Upper lobe of right lung (tissue), 1 donor: ENCODE measurements at regions not wholly inside any gene's neighbourhood (a gene's known extent, or its start where the extent isn't known, plus 50 kb on each side); places are given as distances from the start of the nearest gene placed in this dataset.

Source experiments
- ATAC-seq: fragments of 200-7000 bp; cut with Tn5 transposase; one replicate; pipeline ENCODE4 v1.9.1; 2020; ENCODE audit warnings: mild to moderate bottlenecking, moderate library complexity
- DNase-seq: peaks from one replicate; pipeline ENCODE4 v3.0.0-alpha.2; 2020
- H3K27ac ChIP-seq: fragments of 200-600 bp; one replicate; pipeline ENCODE4 v1.8.0; 2022
- H3K27me3 ChIP-seq: fragments of 200-600 bp; one replicate; pipeline ENCODE4 v1.8.0; 2022; ENCODE audit warnings: mild to moderate bottlenecking
- H3K36me3 ChIP-seq: fragments of 200-600 bp; one replicate; pipeline ENCODE4 v1.8.0; 2022
- H3K4me1 ChIP-seq: fragments of 200-600 bp; one replicate; pipeline ENCODE4 v1.8.0; 2022
- H3K4me3 ChIP-seq: fragments of 200-600 bp; one replicate; pipeline ENCODE4 v1.8.0; 2022; ENCODE audit warnings: mild to moderate bottlenecking
- H3K9me3 ChIP-seq: fragments of 200-600 bp; one replicate; pipeline ENCODE4 v1.8.0; 2022
- intact Hi-C: fragments of 100-400 bp; cut with DNase I; formaldehyde crosslinking; loops from one replicate; pipeline ENCODE4 v1.11.0; 2022
- TF ChIP-seq, protein P1 (sequence below): fragments of 200-600 bp; IDR thresholded peaks from one replicate; pipeline ENCODE4 v1.8.0; 2022; ENCODE audit warnings: antibody characterized with exemption
- donor health status: DM: no; HTN: yes; CAD: no; lungs with severe emphysema.

DNA sequence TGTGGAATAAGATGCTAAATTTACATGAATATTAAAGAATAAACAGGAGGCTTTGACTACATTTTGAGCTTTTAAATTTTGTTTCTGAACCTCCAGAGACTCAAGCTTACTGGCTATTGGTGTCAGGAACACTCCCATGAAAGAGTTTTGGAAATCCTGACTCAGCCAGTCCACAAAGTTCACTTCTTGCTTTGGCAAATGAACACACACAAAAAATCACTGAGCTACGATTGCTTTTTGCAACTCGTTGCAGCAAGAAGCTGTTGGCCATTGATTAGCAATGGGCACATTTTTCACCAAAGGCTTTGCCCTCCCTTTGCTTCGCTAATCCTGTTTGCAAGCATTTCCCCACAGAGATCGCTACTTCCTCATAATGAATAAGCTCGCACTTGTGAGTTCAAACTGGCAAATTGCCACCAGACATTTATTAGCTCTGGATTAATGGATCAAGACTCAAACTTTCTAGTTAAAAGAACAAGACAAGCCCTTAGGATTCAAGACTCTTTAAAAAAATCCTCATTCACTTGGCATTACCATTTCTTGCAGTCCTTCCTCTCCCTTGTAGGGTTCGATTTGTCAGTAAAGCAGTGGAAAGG is 343.2 kb upstream of the ONECUT1 start:
- Histone ChIP-seq H3K4me1 (no peaks in the 10 kb centered on the region), H3K36me3 (no peaks in the 10 kb centered on the region), H3K27me3 (no peaks in the 10 kb centered on the region), H3K27ac (no peak overlapping the region), H3K4me3 (no peak overlapping the region), H3K9me3 (no peaks in the 10 kb centered on the region)
- no peak for DNase-seq
- TF ChIP-seq, protein P1, sequence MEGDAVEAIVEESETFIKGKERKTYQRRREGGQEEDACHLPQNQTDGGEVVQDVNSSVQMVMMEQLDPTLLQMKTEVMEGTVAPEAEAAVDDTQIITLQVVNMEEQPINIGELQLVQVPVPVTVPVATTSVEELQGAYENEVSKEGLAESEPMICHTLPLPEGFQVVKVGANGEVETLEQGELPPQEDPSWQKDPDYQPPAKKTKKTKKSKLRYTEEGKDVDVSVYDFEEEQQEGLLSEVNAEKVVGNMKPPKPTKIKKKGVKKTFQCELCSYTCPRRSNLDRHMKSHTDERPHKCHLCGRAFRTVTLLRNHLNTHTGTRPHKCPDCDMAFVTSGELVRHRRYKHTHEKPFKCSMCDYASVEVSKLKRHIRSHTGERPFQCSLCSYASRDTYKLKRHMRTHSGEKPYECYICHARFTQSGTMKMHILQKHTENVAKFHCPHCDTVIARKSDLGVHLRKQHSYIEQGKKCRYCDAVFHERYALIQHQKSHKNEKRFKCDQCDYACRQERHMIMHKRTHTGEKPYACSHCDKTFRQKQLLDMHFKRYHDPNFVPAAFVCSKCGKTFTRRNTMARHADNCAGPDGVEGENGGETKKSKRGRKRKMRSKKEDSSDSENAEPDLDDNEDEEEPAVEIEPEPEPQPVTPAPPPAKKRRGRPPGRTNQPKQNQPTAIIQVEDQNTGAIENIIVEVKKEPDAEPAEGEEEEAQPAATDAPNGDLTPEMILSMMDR, result no peak
- no peak for ATAC-seq
- intact Hi-C loops, result no loop called here

DNA sequence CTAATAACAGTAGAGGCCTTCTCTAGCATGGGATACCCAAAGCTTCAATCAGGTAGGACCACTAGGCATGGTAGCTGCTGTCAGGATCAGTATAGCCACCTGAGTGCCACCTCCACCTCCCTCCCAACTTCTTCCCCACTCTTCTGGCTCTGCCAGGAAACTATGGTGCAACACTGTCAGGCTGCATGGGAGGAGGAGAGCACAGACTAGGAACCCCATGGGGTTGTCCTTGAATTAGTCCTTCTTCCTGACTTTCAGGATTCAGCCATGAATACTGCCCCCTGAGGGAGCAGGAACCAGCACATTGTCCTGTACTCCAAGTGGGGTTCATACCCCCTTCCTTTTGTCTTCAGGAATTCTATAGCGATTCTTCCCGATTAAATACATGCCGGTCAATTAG is 340.8 kb upstream of the ONECUT1 start:
- no peak overlapping the region for H3K27ac ChIP-seq
- H3K27me3 ChIP-seq, result no peaks in the 10 kb centered on the region
- DNase-seq (no peak), ATAC-seq (no peak)
- TF ChIP-seq, protein P1, result no peak
- no peaks in the 10 kb centered on the region for H3K4me1 ChIP-seq
- H3K4me3 ChIP-seq, result no peak overlapping the region
- intact Hi-C loops, result no loop called here
- H3K36me3 ChIP-seq, result no peaks in the 10 kb centered on the region
- H3K9me3 ChIP-seq, result no peaks in the 10 kb centered on the region

DNA sequence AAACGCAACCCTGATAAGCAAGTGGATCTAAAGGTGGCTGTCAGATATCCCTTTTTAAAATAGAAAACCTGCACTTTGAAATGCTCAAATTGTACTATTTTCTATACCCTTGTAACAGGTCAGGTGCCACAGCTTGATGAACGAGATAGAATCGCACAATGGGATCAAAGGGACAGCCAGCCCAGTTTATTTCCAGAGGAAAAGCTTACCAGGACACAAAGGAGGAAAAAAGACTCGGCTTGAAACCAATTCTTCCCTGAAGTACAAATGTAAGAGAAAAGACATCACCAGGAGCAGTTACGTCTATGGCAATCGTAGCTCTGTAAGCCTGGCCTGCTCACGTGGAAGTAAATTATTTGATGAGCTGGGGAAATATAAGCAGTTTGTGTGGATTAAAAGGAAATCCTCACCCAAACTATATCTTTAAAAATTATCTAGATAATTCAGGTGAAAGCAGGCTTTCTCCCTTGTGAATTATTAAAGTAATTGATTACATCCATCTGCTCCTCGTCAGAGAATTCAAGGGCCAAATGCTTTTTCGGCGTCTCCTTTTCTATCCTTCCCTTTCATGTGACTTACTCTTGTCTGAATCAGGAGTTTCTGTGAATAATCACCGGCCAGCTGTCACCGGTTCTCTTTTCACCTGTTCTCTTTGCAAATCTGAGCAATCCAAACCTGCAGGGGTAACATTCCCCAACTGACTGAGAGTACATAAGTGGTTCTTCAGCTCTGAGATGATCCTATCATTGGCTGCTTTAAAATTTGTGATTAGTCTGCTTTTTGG is 339.2 kb upstream of the ONECUT1 start:
- ATAC-seq, result no peak
- TF ChIP-seq, protein P1, result no peak
- Histone ChIP-seq H3K4me1 (no peaks in the 10 kb centered on the region), H3K27me3 (no peaks in the 10 kb centered on the region), H3K36me3 (no peaks in the 10 kb centered on the region), H3K9me3 (no peaks in the 10 kb centered on the region), H3K27ac (no peak overlapping the region), H3K4me3 (no peak overlapping the region)
- intact Hi-C loops, result no loop called here
- DNase-seq, result no peak

DNA sequence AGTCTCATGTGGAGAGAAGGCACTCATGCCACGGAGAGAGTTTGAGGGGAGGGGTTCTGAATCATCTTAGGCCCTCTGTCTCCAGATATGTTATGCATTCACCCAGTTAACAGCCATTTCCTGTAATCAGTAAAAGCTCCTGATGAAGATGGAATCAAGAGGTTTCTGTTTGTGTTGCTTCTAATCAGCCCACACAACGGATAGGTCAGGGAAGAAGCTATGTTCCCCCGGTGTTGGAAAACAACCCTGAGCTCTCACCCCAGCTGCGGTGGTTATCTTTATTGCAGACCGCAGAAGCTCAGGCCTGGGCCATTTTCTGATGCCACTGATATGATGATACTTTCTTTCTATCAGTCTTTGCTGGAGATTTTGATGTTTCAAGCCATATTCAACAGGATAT is 338.5 kb upstream of the ONECUT1 start:
- ATAC-seq (no peak), DNase-seq (no peak)
- Histone ChIP-seq H3K27me3 (no peaks in the 10 kb centered on the region), H3K9me3 (no peaks in the 10 kb centered on the region), H3K4me1 (no peaks in the 10 kb centered on the region), H3K36me3 (no peaks in the 10 kb centered on the region), H3K4me3 (no peak overlapping the region), H3K27ac (no peak overlapping the region)
- intact Hi-C loops, result no loop called here
- TF ChIP-seq, protein P1, result no peak

DNA sequence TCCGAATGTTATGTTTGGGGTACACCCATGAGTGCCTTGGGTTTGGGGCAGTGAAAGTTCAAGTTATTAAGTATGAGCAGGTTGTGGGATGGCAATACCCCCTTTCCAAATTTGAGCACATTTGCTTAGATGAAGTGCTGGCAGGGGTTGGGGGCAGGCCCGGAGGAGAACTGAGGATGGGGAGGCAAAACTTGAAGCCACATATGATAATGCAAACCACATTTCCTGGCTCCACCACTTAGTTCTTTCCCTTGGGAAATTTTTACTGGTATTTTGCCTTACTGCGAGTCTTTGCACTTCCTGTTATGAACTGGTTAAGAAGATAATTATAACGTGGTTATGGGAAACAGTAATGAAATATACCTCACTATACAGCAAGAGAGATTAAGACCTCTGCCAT is 336.0 kb upstream of the ONECUT1 start:
- no peak overlapping the region for H3K4me3 ChIP-seq
- no peak overlapping the region for H3K27ac ChIP-seq
- no peaks in the 10 kb centered on the region for H3K27me3 ChIP-seq
- intact Hi-C loops, result no loop called here
- DNase-seq (no peak), ATAC-seq (no peak)
- TF ChIP-seq, protein P1, result no peak
- no peaks in the 10 kb centered on the region for H3K36me3 ChIP-seq
- no peaks in the 10 kb centered on the region for H3K9me3 ChIP-seq
- no peaks in the 10 kb centered on the region for H3K4me1 ChIP-seq
